Eye (tissue), 1 donor: ENCODE measurements at regions not wholly inside any gene's neighbourhood (a gene's known extent, or its start where the extent isn't known, plus 50 kb on each side); places are given as distances from the start of the nearest gene placed in this dataset.
"Not testable (repeated sequence)": the region's sequence is repeated elsewhere in the genome, so short reads cannot be mapped to it uniquely, and the experiment has no call there.

Experiments used
- DNase-seq: peaks from one replicate; pipeline ENCODE4 v3.0.0-alpha.2; 2015

DNA sequence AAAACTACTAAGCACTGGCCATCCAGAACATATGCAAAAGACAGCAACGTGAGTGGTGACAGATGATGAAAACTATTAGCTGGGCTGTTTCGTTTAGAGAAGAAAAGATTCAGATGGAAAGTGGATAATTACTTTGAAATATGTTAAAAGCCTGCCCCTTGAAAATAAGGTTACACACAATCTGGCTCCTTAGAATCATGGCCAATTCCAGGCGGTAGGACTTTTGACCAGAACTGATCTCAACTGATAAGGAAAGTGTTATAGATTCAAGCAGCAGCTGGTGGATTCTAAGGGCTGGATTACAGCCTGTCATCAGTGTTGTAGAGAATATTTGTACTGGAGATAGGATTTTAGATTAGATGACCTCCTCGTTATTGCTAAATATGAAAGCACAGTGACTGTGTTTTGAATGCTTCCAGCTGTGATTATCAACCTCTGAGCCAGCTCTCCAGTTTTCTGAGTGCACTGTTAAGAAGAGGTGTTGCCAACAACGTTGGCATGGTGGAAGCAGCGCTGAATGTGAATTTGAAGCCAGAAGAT is 75.1 kb downstream of the KBTBD2 start:
- DNase-seq = peak; percentile 4

DNA sequence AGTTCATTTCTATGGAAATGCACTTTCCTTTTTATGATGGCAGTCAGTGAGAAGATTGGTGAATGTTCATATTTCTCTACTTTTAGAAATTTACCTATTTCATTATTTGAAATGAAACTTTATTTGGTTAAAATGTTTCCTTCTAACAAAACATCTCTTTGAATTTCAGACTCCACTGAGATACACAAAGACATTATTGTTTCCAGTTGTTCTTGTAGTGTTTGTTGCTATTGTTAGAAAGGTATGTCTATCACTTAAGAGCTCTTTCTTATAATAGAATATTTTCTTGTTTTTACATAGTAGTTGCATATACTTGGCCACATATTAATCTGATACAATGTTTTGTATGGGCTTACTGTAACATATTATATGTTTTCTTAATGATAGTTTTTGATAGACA is 76.8 kb downstream of the KBTBD2 start:
- DNase-seq = not testable (repeated sequence)

DNA sequence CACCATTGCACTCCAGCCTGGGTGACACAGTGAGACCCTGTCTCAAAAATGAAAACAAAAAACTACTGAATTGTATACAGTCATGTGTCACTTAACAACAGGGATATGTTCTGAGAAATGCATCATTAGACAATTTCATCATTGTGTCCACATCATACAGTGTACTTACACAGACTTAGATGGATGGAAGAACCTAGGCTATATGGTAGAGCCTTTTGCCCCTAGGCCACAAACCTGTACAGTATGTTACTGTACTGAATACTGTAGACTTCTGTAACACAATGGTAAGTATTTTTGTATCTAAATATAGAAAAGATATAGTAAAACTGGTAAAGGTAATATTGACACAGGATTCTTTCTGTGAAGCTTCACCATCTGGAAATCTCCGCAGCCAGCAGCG is 81.7 kb downstream of the KBTBD2 start:
- DNase-seq = no peak

DNA sequence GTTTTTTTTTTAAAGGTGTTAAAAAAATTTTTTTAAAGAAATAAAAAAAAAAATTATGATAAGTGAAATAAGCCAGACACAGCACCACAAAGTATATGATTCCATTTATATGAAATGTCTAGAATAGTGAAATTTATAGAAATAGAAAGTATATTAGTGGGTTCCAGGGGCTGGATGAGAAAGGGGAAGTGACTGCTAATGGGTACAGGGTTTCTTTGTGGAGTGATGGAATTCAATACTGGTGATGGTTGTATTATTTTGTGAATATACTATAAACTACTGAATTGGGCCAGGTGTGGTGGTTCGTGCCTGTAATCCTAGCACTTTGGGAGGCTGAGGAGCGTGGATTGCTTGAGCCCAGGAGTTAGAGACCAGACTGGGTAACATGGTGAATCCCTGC is 82.2 kb downstream of the KBTBD2 start:
- DNase-seq = no peak

DNA sequence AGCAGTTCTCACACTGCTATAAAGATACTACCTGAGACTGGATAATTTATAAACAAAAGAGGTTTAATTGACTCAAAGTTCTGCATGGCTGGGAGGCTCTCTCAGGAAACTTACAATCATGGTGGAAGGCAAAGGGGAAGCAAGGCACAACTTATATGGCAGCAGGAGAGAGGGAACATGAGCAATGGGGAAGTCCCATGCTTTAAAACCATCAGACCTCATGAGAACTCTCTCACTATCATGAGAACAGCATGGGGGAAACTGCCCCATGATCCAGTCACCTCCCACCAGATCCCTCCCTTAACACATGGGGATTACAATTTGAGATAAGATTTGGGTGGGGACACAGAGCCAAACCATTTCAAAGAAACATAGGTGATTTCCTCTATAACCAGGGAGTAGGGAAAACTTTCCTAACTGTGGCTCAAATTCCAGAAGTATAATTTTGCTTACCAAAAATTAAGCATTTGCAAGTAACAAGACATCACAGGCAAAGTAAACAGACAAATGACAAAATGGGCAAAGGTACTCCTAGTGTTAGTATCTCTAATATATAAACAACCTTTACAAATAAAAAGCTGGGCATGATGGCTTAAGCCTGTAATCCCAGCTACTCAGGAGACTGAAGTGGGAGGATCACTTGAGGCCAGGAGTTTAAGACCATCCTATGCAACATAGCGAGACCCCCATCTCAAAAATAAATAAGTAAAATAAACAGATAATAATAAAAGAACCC is 88.0 kb downstream of the KBTBD2 start:
- no peak for DNase-seq

DNA sequence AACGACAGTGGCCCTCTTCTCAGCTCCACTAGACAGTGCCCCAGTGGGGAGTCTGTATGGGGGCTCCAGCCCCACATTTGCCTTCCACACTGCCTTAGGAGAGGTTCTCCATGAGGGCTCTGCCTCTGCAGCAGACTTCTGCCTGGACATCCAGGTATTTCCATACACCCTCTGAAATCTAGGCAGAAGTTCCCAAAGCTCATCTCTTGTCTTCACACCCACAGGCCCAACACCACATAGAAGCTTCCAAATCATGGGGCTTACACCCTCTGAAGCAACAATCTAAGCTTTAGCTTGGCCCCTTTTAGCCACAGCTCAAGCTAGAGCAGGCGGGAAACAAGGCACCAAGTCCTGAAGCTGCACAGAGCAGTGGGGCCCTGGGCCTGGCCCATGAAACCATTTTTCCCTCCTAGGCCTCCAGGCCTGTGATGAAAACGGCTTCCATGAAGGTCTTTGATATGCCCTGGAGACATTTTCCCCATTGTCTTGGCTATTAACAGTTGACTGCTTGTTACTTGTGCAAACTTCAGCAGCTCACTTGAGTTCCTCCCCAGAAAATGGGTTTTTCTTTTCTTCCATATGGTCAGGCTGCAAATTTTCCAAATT is 89.2 kb downstream of the KBTBD2 start:
- no peak for DNase-seq

DNA sequence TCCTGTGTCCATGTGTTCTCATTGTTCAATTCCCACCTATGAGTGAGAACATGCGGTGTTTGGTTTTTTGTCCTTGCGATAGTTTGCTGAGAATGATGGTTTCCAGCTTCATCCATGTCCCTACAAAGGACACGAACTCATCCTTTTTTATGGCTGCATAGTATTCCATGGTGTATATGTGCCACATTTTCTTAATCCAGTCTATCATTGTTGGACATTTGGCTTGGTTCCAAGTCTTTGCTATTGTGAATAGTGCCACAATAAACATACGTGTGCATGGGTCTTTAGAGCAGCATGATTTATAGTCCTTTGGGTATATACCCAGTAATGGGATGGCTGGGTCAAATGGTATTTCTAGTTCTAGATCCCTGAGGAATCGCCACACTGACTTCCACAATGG is 98.5 kb downstream of the KBTBD2 start:
- DNase-seq = not testable (repeated sequence)

DNA sequence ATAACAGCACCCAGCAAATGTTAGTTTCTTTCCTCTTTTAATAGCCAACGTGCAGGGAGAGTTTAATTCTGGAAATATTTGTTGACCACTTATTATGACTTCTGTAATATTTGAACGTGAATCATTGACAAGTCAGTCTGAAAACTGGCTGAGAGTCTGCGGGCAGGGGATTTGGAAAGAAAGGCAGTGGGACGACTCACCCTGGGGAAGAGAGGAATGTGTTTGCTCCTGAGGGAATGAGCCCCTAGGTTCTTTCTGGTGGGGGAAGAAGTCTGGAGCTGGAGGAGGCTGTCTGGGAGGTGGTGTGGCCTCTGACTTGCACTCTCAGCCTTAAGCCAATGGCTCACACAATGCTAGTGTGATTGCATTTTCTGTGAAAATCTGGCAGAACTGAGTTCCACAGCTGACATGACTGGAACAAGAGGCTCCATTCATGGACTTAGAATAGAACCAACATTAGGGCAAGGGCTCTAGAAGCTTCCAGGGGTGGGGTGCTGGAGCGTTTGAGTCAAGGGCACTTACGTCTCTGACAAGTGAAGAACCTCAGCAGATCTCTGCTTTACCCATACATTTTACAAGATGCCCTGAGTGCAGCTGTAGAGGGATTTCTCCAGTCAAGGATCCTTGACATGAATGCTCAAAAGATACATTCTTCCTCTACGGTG is 100.7 kb downstream of the KBTBD2 start:
- not testable (repeated sequence) for DNase-seq

DNA sequence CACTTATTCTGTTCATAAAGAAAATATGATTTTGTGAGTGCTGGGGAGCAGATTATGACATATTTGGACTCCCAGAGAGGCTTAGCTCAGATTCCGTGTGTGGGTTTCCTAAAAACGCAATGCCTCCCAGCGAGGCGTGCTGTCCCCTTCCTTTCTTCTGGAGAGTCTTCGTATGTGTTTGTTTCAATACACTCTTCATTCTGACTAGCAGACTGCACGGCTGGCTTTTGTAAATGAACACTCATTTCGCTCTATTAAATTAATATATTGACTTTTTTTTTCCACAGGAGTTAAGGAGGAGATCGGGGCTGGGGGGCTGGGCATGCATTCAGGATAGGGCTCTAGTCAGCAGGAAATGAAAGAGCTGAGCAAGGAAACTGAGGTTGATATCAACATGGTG is 102.3 kb downstream of the KBTBD2 start:
- DNase-seq = not testable (repeated sequence)

DNA sequence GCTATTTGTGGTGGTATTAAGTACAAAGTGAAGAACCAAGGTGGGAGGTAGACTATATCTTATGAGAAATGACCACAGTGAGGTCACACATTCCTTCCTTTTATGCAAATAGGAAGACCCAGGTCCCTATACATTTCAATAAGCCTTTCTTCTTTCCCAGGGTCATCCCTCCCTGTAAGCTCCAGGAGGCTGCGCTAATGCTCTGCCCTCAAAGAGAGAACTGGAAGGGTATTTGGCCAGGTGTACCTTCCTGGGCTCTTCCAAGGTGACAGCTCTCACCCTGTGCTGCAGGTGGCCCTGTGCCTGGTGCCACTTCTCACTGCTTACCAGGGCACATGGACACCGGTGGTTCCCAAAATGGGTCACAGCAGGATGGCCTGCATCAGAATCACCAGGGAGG is 103.4 kb downstream of the KBTBD2 start:
- not testable (repeated sequence) for DNase-seq

DNA sequence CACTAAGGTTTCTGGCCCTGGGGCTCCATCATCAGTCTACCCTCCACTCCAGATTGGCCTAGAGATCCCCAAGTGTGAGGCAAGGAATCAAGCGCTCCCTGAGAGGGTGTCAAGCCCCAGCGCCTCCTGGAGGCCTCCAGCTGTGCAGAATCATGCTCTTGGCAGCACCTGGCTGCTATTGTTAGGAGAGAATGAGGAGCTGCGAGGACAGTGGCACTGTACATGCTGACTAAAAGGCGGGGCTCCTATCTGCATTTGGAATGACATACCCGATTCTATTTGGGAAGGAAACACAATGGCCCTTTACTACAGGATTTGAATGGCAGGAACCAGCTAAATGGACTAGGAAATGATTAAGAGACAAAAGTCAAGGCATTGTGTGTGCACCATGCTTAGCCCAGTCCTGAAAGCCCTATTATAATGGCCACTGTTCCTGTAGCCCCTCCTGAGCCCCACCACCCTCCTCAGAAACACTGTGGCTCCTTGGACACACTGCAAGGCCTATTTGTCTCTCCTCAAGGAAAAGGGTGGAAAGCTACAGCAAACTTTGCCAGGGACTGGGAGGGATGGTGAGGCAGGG is 106.1 kb downstream of the KBTBD2 start:
- not testable (repeated sequence) for DNase-seq

DNA sequence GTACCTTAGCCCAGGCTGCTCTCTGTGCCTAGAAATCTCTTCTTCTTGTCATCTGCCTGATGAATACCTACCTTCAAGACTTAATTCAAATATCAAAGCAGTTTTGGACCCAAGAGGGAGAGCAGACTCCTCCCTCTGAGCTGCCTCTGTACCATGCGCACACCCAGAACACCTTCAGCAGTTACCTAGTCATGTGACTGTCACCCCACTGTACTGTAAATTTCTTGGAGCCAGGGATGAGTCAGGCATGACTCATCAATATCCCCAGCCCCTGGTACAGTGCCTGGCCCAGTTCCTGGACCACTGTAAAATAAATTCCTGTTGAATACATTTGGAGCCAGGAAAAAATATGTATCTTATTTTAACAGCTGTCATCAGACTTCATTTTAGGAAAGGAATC is 111.7 kb downstream of the KBTBD2 start:
- not testable (repeated sequence) for DNase-seq

DNA sequence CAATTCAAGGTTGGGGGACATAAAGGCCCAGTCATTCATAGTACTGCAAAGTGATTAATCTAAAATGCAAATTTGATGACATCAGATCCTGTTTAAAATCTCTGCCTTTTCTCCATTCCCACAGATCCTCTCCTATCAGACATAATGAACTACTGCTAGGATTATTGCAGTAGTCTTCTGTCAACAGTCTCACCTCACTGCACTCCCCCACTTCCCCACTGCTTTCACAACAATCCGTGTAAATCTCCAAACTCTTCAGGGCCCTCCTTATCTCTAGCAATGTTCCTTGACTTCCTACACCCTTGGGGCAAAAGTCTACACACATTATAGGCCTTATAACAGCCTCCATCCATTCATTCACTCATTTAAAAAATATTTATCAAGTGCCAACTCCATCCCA is 112.4 kb downstream of the KBTBD2 start:
- DNase-seq = no peak

DNA sequence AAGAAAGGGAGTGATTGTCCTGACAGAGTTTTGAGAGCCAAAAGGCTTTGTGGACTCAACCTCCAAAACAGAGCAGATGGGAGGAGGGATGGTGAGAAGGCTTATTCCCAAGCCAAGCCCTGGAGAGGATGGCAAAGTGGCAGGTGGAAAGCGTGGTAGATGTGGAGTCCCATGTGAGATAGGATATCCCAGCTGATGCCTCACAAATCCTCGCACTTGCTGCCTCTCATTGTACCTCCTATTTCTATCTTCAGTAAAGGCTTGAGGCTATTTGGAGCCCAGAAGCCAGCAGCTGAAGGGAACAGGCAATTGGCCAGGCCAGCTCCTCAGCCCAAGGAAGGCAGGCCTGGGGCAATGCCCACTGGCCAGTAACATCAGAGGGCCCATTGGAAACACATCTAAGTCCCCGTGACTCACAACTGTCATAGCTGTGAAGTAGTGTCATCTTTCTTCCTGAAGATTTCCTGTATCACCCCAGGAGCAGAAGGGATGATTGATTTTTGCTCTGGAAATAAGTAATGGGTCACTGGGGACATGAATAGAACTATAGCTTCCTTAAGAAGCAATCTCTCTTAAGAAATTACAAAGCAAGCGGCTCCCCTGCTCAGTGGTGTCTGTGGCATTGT is 114.4 kb downstream of the KBTBD2 start:
- DNase-seq = not testable (repeated sequence)

DNA sequence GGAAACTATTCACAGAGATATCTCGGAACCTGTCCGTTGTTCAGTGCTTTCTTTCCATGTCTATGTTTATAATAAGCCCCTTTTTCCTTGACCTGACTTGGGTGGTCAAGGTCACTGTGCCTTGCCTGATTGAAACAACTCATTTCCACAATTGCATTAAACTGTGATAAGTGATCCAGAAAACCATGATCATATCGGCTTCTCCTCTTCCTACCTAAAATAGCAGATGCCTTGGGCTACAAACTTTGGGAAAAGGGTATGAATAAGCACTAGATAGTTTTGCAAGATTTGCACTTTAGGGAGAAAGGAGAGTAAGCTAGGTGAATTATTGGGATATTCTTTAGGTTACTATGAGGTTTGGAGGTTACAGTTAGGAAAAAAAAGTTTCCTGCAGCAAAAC is 115.2 kb downstream of the KBTBD2 start:
- DNase-seq = not testable (repeated sequence)

DNA sequence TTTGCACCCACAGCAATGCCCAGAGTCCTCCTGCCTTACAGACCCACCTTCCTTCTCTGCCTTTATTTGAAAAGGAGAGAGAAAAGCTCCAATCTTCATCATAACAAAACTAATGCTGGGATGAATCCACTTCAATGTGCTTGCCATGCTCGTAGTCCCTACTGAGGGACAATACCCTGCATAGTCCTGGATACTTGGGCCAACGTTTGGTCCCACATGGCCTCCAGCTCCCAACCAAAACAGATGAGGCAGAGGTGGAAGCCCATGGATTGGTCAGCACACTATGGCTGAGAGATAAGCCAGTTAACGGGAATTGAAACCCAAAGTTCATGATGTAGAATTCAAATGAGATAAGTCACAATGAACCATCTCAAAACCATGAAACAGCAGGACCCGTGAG is 115.8 kb downstream of the KBTBD2 start:
- not testable (repeated sequence) for DNase-seq

DNA sequence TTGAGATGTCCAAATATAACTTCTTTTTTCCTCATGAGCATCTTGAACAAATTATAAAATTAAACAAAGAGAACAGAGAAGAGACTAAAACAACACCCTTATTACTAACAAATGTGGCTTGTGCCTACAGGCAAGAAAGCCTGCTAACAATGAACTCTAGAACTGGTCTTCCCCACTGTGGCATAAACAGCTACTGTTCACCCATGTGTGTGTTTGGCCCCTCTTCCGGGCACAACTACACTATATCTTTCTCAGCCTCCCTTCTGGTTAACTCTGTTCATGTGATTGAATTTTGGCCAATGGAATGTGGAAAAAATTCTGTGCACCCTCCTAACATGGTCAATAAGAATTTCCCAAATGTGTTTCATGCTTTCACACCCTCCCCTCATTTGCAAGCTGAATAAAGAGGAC is 117.0 kb downstream of the KBTBD2 start:
- peak; percentile 19 for DNase-seq

DNA sequence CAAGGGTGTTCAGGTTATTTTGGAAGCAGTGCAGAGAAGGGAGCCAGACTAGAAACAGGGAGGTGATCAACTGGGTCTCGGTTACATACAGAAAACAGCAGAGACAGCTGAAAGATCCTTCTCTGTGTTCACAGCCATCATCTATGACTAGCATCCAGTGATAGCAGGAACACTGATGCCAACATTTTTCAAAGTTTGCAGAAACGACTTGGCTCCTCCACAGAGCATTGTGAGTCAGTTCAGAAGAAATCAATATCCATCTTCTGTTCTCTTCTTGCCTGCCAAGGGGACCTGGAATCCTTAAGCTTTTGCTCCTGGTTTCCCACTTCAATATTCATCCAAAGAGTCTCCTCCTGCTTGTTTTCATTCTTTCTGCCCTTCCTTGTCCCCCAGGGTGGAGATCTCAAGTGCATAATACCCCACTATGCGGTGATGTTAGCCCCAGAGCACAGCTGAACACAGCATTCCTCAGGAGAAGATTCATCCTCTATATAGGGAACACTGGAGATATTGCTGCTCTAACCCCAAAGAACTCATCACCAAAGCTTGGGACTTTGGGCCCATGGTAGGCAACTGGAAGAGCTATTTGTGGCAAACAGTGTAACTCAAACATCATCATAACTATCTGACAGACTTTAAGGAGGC is 122.6 kb downstream of the KBTBD2 start:
- DNase-seq = not testable (repeated sequence)

DNA sequence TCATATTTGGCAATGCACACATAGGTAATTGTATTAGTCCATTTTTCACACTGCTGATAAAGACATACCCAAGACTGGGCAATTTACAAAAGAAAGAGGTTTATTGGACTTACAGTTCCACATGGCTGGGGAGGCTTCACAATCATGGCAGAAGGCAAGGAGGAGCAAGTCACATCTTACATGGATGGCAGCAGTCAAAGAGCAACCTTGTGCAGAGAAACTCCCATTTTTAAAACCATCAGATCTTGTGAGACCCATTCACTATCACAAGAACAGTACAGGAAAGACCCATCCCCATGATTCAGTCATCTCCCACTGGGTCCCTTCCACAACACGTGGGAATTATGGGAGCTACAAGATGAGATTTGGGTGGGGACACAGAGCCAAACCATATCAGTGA is 123.2 kb downstream of the KBTBD2 start:
- DNase-seq = not testable (repeated sequence)

DNA sequence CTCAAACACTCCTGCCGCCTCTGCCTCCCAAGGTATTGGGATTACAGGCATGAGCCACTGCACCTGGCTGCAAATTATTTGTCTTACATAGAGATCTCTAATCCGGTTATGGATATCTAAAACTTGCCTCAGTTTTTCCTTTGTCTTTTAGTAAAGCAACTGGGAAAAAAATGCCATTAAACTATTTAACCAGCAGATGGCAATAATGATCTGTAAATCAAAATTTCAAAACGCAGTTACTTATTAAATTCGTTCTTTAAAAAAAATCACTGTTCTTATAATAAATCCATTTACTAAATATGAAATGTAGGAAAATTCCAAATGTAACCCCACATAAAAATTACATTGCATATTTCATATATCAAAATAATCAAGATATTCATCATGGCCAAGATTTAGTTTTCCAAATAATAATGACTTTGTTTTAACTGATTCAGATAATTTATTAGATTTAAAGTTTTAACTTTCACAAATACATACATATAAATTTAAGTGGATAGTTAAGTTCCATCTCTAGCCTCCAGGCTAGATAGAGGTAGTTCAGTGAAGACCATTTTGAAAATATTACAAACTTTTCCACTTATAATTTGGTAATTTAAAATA is 125.8 kb downstream of the KBTBD2 start:
- DNase-seq = peak; percentile 60

DNA sequence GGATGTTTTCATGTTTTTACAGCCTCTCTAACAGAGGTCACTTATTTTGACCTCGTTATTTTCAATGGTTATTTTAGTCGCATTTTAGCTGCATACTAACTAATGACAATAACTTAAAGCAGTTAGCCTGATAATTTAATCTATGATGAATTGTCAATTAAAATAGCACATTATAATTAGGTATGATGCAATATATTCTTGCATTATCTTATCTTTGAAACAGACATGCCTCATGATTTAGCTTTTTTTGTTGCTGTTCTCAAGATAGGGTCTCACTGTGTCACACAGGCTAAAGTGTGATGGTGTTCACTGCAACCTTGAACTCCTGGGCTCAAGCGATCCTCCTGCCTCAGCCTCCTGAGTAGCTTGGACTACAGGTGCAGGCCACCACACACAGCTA is 126.4 kb downstream of the KBTBD2 start:
- no peak for DNase-seq

DNA sequence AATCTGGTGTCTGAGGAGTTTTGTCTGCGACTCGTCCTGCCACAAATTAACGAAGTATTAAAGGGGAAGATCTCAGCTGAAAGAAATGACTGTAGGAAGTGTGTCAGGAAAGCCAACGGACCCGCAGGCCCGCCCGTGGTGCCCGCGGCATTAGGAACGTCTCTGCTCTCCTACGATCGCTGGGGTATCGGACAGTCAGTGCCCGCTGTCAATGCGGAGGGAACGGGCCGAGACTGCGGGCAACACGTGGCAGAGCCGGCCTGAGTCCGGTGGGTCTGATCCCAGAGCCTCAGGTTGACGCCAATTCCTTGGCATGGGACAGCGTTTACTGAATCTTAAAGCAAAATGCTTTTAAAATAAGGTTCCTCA is 128.7 kb downstream of the KBTBD2 start:
- peak; percentile 71 for DNase-seq
